ENCODE measurements at regions not wholly inside any gene's neighbourhood (a gene's known extent, or its start where the extent isn't known, plus 50 kb on each side); places are given as distances from the start of the nearest gene placed in this dataset.

GRCh38 chr4:187059895-187060294, 336.2 kb upstream of the FAT1 start:
- ATAC-seq (ENCODE audit: low read depth) = no peak
- no peak overlapping the region for H3K56ac ChIP-seq (ENCODE audit: extremely low read depth, insufficient read depth, low read length)
- no peak overlapping the region for H3K23ac ChIP-seq (ENCODE audit: low read depth, low read length)
- H2BK15ac ChIP-seq (ENCODE audit: low read depth, low read length) = no peak overlapping the region
- H3K18ac ChIP-seq (ENCODE audit: low read depth, low read length) = no peak overlapping the region
- H3K4ac ChIP-seq (ENCODE audit: low read depth, low read length) = no peak overlapping the region
- in situ Hi-C loops (cut with MboI; ENCODE audit: low sequenced_read_pairs) = no loop called here
- no peak overlapping the region for H2BK120ac ChIP-seq (ENCODE audit: low read depth, low read length)
- H3K27ac ChIP-seq (ENCODE audit: insufficient read depth, low read length) = no peak overlapping the region
- DNase-seq = no peak
- CTCF ChIA-PET = interaction anchor here (0.6 to 1.0 kb wide), 2 partner anchors 10 to 213 kb away, joined by 3 read pairs; no protein-coding TSS in a partner anchor
- no peak overlapping the region for H2BK5ac ChIP-seq (ENCODE audit: low read depth, low read length, poor library complexity, severe bottlenecking)
- no TSS peak for BruUV-seq (replicated peaks)
- no peak overlapping the region for H2AK9ac ChIP-seq (replicated peaks; ENCODE audit: low read depth, low read length, poor library complexity)
- POLR2A ChIA-PET (ENCODE audit: unreplicated experiment) = interaction anchor here (0.7 kb wide), 1 partner anchor 1790 kb away, joined by 3 read pairs; no protein-coding TSS in a partner anchor
- no peaks in the 10 kb centered on the region for H3K36me3 ChIP-seq (ENCODE audit: control insufficient read depth, insufficient read depth, low read length)
- no peaks in the 10 kb centered on the region for H3K79me1 ChIP-seq (ENCODE audit: low read depth in 1 of 2, low read length in 2 of 2)
- H4K5ac ChIP-seq (ENCODE audit: low read depth, low read length) = no peak overlapping the region
- WGBS, 2 experiments (ENCODE audit: extremely low coverage in 2 of 2, insufficient read length in 1 of 2) = no CpG with 5 or more reads among the region's 4 CpGs
- H4K91ac ChIP-seq (ENCODE audit: insufficient read depth, low read depth, low read length) = no peak overlapping the region
- H3K14ac ChIP-seq (replicated peaks; ENCODE audit: low read depth, low read length) = no peak overlapping the region
- H4K8ac ChIP-seq (ENCODE audit: low read depth in 2 of 2, low read length in 2 of 2) = no peak overlapping the region
- no peaks in the 10 kb centered on the region for H3K27me3 ChIP-seq (ENCODE audit: control insufficient read depth, insufficient read depth, low read length)
- no peak overlapping the region for H3K4me2 ChIP-seq (ENCODE audit: low read depth, low read length)
- intact Hi-C loops (cut with micrococcal nuclease) = no loop called here
- no peaks in the 10 kb centered on the region for H3K4me1 ChIP-seq (ENCODE audit: control insufficient read depth, insufficient read depth, low read length)
- H3K9me3 ChIP-seq (ENCODE audit: control insufficient read depth, insufficient read depth, low read length) = no peaks in the 10 kb centered on the region
- no peak overlapping the region for H3K4me3 ChIP-seq (ENCODE audit: insufficient read depth, low read depth, low read length)
- H2BK20ac ChIP-seq (ENCODE audit: low read depth, low read length) = no peak overlapping the region
- H2AFZ ChIP-seq (replicated peaks; ENCODE audit: low read length, poor library complexity) = no peak overlapping the region
- dilution Hi-C loops (cut with HindIII; ENCODE audit: low sequenced_read_pairs, unreplicated experiment) = no loop called here
- H3K9ac ChIP-seq (ENCODE audit: low read depth, low read length) = no peak overlapping the region
- no peaks in the 10 kb centered on the region for H3K9me1 ChIP-seq (ENCODE audit: insufficient read depth, low read length)
- no peak for TF ChIP-seq USF2 (IDR thresholded peaks at IDR 0.05; ENCODE audit: low read depth, low read length)
- TF ChIP-seq POLR2A (IDR thresholded peaks at IDR 0.05; ENCODE audit: low read depth, low read length) = no peak
- no peak for TF ChIP-seq CTCF (conservative IDR thresholded peaks at IDR 0.05; ENCODE audit: low read depth, low read length)
- no peak for TF ChIP-seq RFX5 (IDR thresholded peaks at IDR 0.05; ENCODE audit: low read depth, low read length)
- no peak for TF ChIP-seq NFE2L2 (IDR thresholded peaks at IDR 0.05; ENCODE audit: low read depth, low read length)
- TF ChIP-seq CHD1 (IDR thresholded peaks at IDR 0.05; ENCODE audit: low read depth, low read length) = no peak
- no peak for TF ChIP-seq FOS (IDR thresholded peaks at IDR 0.05; ENCODE audit: low read depth, low read length)
- no peak for TF ChIP-seq BHLHE40 (IDR thresholded peaks at IDR 0.05; ENCODE audit: low read depth, low read length)
- TF ChIP-seq ELK1 (IDR thresholded peaks at IDR 0.05; ENCODE audit: borderline replicate concordance, low read depth, low read length) = no peak
- no peak for TF ChIP-seq SMC3 (IDR thresholded peaks at IDR 0.05; ENCODE audit: low read depth, low read length)
- TF ChIP-seq RCOR1 (IDR thresholded peaks at IDR 0.05; ENCODE audit: insufficient replicate concordance, low read length) = no peak
- TF ChIP-seq CEBPB (IDR thresholded peaks at IDR 0.05; ENCODE audit: low read depth, low read length) = no peak
- TF ChIP-seq MAFK (IDR thresholded peaks at IDR 0.05; ENCODE audit: low read depth, low read length) = no peak
- no peak overlapping the region for H2AK5ac ChIP-seq (ENCODE audit: low read depth, low read length)
- H4K20me1 ChIP-seq (ENCODE audit: insufficient read depth, low read length) = no peaks in the 10 kb centered on the region
